ENCODE measurements at regions not wholly inside any gene's neighbourhood (a gene's known extent, or its start where the extent isn't known, plus 50 kb on each side); places are given as distances from the start of the nearest gene placed in this dataset.

- DNase-seq (no peak), ATAC-seq (no peak)
- Histone ChIP-seq H3K4me1 (no peaks in the 10 kb centered on the region), H3K27ac (no peak overlapping the region), H3K4me3 (no peak overlapping the region), H3K36me3 (no peaks in the 10 kb centered on the region), H3K27me3 (no peaks in the 10 kb centered on the region), H3K9me3 (peaks cover 0 to 8% of the 10 kb centered on the region in 2 donors)
- intact Hi-C loops (cut with DNase I), result no loop called here
- TF ChIP-seq CTCF (IDR thresholded peaks at IDR 0.05), result no peak
These were observed 134.6 kb upstream of the PDHA2 start for GRCh38 chr4:95705323-95705722.

- Histone ChIP-seq H3K27me3 (no peaks in the 10 kb centered on the region), H3K9me3 (peaks cover 0 to 18% of the 10 kb centered on the region in 2 donors), H3K36me3 (no peaks in the 10 kb centered on the region), H3K4me3 (no peak overlapping the region), H3K27ac (peak overlapping the region in 1 of 2 donors; percentile 20), H3K4me1 (no peaks in the 10 kb centered on the region)
- intact Hi-C loops (cut with DNase I), result no loop called here
- ATAC-seq (peak; percentile 39), DNase-seq (no peak)
- TF ChIP-seq CTCF (IDR thresholded peaks at IDR 0.05), result no peak
These were observed 138.3 kb upstream of the PDHA2 start for GRCh38 chr4:95701500-95702170.

GRCh38 chr4:95694411-95694810 lies 145.5 kb upstream of the PDHA2 start:
- H3K27me3 ChIP-seq, result no peaks in the 10 kb centered on the region
- no peaks in the 10 kb centered on the region for H3K36me3 ChIP-seq
- ATAC-seq, result no peak
- no peak overlapping the region for H3K27ac ChIP-seq
- intact Hi-C loops (cut with DNase I), result no loop called here
- H3K4me3 ChIP-seq, result no peak overlapping the region
- no peaks in the 10 kb centered on the region for H3K4me1 ChIP-seq
- no peak for DNase-seq
- TF ChIP-seq CTCF (IDR thresholded peaks at IDR 0.05), result no peak
- peaks cover 0 to 1% of the 10 kb centered on the region in 2 donors for H3K9me3 ChIP-seq

GRCh38 chr4:95693594-95693993 lies 144.8 kb upstream of the UNC5C start:
- no peaks in the 10 kb centered on the region for H3K36me3 ChIP-seq
- no peak for ATAC-seq

GRCh38 chr4:95676190-95676589 lies 127.4 kb upstream of the UNC5C start:
- no peak for TF ChIP-seq CTCF (IDR thresholded peaks at IDR 0.05)
- intact Hi-C loops (cut with DNase I), result no loop called here

More at GRCh38 chr4:95693594-95693993, 144.8 kb upstream of the UNC5C start:
- intact Hi-C loops (cut with DNase I), result no loop called here
- H3K27me3 ChIP-seq, result no peaks in the 10 kb centered on the region
- no peaks in the 10 kb centered on the region for H3K9me3 ChIP-seq
- no peaks in the 10 kb centered on the region for H3K4me1 ChIP-seq
- H3K27ac ChIP-seq, result no peak overlapping the region
- H3K4me3 ChIP-seq, result no peak overlapping the region
- no peak for TF ChIP-seq CTCF (IDR thresholded peaks at IDR 0.05)
- no peak for DNase-seq

More at GRCh38 chr4:95676190-95676589, 127.4 kb upstream of the UNC5C start:
- Histone ChIP-seq H3K36me3 (no peaks in the 10 kb centered on the region), H3K4me3 (no peak overlapping the region), H3K27ac (no peak overlapping the region), H3K27me3 (no peaks in the 10 kb centered on the region), H3K9me3 (peaks cover 0 to 1% of the 10 kb centered on the region in 2 donors), H3K4me1 (no peaks in the 10 kb centered on the region)
- DNase-seq (no peak), ATAC-seq (no peak)

Measured in left lung (tissue), 4 donors.